Skeletal muscle tissue (tissue), 3 donors: ENCODE measurements at regions not wholly inside any gene's neighbourhood (a gene's known extent, or its start where the extent isn't known, plus 50 kb on each side); places are given as distances from the start of the nearest gene placed in this dataset.
A peak's percentile ranks its signal among the peaks of the same experiment; 100 is the strongest.
"Not testable (repeated sequence)": the region's sequence is repeated elsewhere in the genome, so short reads cannot be mapped to it uniquely, and the experiment has no call there.

ENCODE experiments used
- H3K27ac ChIP-seq: one replicate; pipeline ENCODE4 v1.7.0; 2013; ENCODE audit warnings: mild to moderate bottlenecking, low read depth, low read length, inconsistent platforms
- H3K27me3 ChIP-seq, 3 donors: one replicate each; pipeline ENCODE4 v1.7.0; 2013; ENCODE audit warnings: low read length in 3 of 3; ENCODE audit not compliant: control insufficient read depth in 3 of 3, insufficient read depth in 3 of 3
- H3K36me3 ChIP-seq, 3 donors: one replicate each; pipeline ENCODE4 v1.7.0; 2013; ENCODE audit warnings: low read length in 3 of 3; ENCODE audit not compliant: control insufficient read depth in 3 of 3, insufficient read depth in 3 of 3
- H3K4me1 ChIP-seq, 3 donors: one replicate each; pipeline ENCODE4 v1.7.0; 2013; ENCODE audit warnings: low read length in 3 of 3, mild to moderate bottlenecking in 3 of 3; ENCODE audit not compliant: control insufficient read depth in 3 of 3, insufficient read depth in 3 of 3
- H3K4me3 ChIP-seq, 3 donors: one replicate each; pipeline ENCODE4 v1.7.0; 2013; ENCODE audit warnings: low read length in 3 of 3
- H3K9ac ChIP-seq, 3 donors: one replicate each; pipeline ENCODE4 v1.7.0; 2013; ENCODE audit warnings: low read length in 3 of 3, mild to moderate bottlenecking in 3 of 3, moderate library complexity in 2 of 3, low read depth in 1 of 3
- H3K9me3 ChIP-seq, 3 donors: one replicate each; pipeline ENCODE4 v1.7.0; 2013; ENCODE audit warnings: low read length in 3 of 3; ENCODE audit not compliant: control insufficient read depth in 3 of 3
- donor health status: Osteomylitis.

GRCh38 chr9:78144663-78145377 lies 91.1 kb upstream of the CEP78 start:
- H3K27ac ChIP-seq = no peak overlapping the region

GRCh38 chr9:78144008-78144381 lies 91.9 kb upstream of the CEP78 start:
- H3K36me3 ChIP-seq = no peaks in the 10 kb centered on the region
- no peaks in the 10 kb centered on the region for H3K27me3 ChIP-seq
- no peaks in the 10 kb centered on the region for H3K4me1 ChIP-seq
- H3K9me3 ChIP-seq = no peaks in the 10 kb centered on the region
- no peak overlapping the region for H3K9ac ChIP-seq
- no peak overlapping the region for H3K4me3 ChIP-seq
- no peak overlapping the region for H3K27ac ChIP-seq

More at GRCh38 chr9:78144663-78145377, 91.1 kb upstream of the CEP78 start:
- Histone ChIP-seq H3K9ac (no peak overlapping the region), H3K4me3 (no peak overlapping the region), H3K27me3 (no peaks in the 10 kb centered on the region), H3K9me3 (no peaks in the 10 kb centered on the region), H3K36me3 (no peaks in the 10 kb centered on the region), H3K4me1 (no peaks in the 10 kb centered on the region)

GRCh38 chr9:78143281-78144007 lies 92.4 kb upstream of the CEP78 start:
- H3K9ac ChIP-seq = no peak overlapping the region
- H3K4me1 ChIP-seq = no peaks in the 10 kb centered on the region
- H3K36me3 ChIP-seq = no peaks in the 10 kb centered on the region
- no peaks in the 10 kb centered on the region for H3K27me3 ChIP-seq
- no peaks in the 10 kb centered on the region for H3K9me3 ChIP-seq
- no peak overlapping the region for H3K4me3 ChIP-seq
- no peak overlapping the region for H3K27ac ChIP-seq

GRCh38 chr9:78142264-78142663 lies 93.6 kb upstream of the CEP78 start:
- H3K27me3 ChIP-seq, H3K4me1 ChIP-seq, H3K27ac ChIP-seq, H3K4me3 ChIP-seq, H3K9ac ChIP-seq, H3K9me3 ChIP-seq, H3K36me3 ChIP-seq: not testable (repeated sequence)

- Histone ChIP-seq H3K36me3 (no peaks in the 10 kb centered on the region), H3K9me3 (no peaks in the 10 kb centered on the region), H3K27me3 (no peaks in the 10 kb centered on the region), H3K27ac (no peak overlapping the region), H3K4me3 (no peak overlapping the region), H3K9ac (no peak overlapping the region), H3K4me1 (no peaks in the 10 kb centered on the region)
Measured at GRCh38 chr9:78133751-78134150, 102.1 kb upstream of the CEP78 start.

GRCh38 chr9:78132701-78133058 lies 101.1 kb upstream of the GNAQ start:
- Histone ChIP-seq H3K36me3 (no peaks in the 10 kb centered on the region), H3K4me3 (peak overlapping the region in 1 of 3 donors; percentile 6), H3K27ac (no peak overlapping the region), H3K9ac (no peak overlapping the region), H3K4me1 (no peaks in the 10 kb centered on the region), H3K27me3 (peaks cover 0 to under 1% (median 0%) of the 10 kb centered on the region in 3 donors), H3K9me3 (no peaks in the 10 kb centered on the region)

- no peak overlapping the region for H3K9ac ChIP-seq
- no peaks in the 10 kb centered on the region for H3K9me3 ChIP-seq
- H3K27ac ChIP-seq = no peak overlapping the region
- H3K4me3 ChIP-seq = peak overlapping the region in 1 of 3 donors; percentile 6
- H3K4me1 ChIP-seq = no peaks in the 10 kb centered on the region
- no peaks in the 10 kb centered on the region for H3K36me3 ChIP-seq
- peaks cover 0 to 2% (median 0%) of the 10 kb centered on the region in 3 donors for H3K27me3 ChIP-seq
Measured at GRCh38 chr9:78131969-78132700, 100.5 kb upstream of the GNAQ start.

- H3K9me3 ChIP-seq = no peaks in the 10 kb centered on the region
- no peaks in the 10 kb centered on the region for H3K36me3 ChIP-seq
- no peaks in the 10 kb centered on the region for H3K4me1 ChIP-seq
- H3K9ac ChIP-seq = no peak overlapping the region
- peaks cover 0 to 2% (median 0%) of the 10 kb centered on the region in 3 donors for H3K27me3 ChIP-seq
- H3K27ac ChIP-seq = no peak overlapping the region
- no peak overlapping the region for H3K4me3 ChIP-seq
Measured at GRCh38 chr9:78130853-78131252, 99.2 kb upstream of the GNAQ start.

GRCh38 chr9:78130004-78130403 lies 98.4 kb upstream of the GNAQ start:
- no peaks in the 10 kb centered on the region for H3K4me1 ChIP-seq
- H3K27me3 ChIP-seq = peaks cover 0 to 2% (median 0%) of the 10 kb centered on the region in 3 donors
- no peak overlapping the region for H3K4me3 ChIP-seq
- H3K27ac ChIP-seq = no peak overlapping the region
- no peak overlapping the region for H3K9ac ChIP-seq
- H3K9me3 ChIP-seq = no peaks in the 10 kb centered on the region
- H3K36me3 ChIP-seq = no peaks in the 10 kb centered on the region
